GM06990 (cell line): ENCODE measurements at regions not wholly inside any gene's neighbourhood (a gene's known extent, or its start where the extent isn't known, plus 50 kb on each side); places are given as distances from the start of the nearest gene placed in this dataset.

Experiments used
- DNase-seq: peaks from one replicate; pipeline ENCODE4 v3.0.0-alpha.2; 2011; ENCODE audit not compliant: insufficient read length; ENCODE audit errors: extremely low read depth
- H3K27me3 ChIP-seq: replicated peaks from 2 replicates; pipeline ENCODE4 v1.6.0; 2011; ENCODE audit warnings: low read length; ENCODE audit not compliant: control insufficient read depth, insufficient read depth
- H3K36me3 ChIP-seq: 2 replicates; pipeline ENCODE4 v1.5.1; 2011; ENCODE audit warnings: low read length; ENCODE audit not compliant: control insufficient read depth, insufficient read depth
- H3K4me3 ChIP-seq: replicated peaks from 2 replicates; pipeline ENCODE4 v1.5.1; 2011; ENCODE audit warnings: low read depth, mild to moderate bottlenecking, control low read depth, low read length
- TF ChIP-seq, protein P1 (sequence below): IDR thresholded peaks from 2 replicates; pipeline ENCODE4 v1.5.1; 2011; ENCODE audit warnings: low read length, control low read depth, mild to moderate bottlenecking, inconsistent platforms; ENCODE audit not compliant: insufficient read depth, poor library complexity, severe bottlenecking

- no peak overlapping the region for H3K4me3 ChIP-seq
- no peaks in the 10 kb centered on the region for H3K27me3 ChIP-seq
- no peaks in the 10 kb centered on the region for H3K36me3 ChIP-seq
- DNase-seq, result no peak
- TF ChIP-seq, protein P1, sequence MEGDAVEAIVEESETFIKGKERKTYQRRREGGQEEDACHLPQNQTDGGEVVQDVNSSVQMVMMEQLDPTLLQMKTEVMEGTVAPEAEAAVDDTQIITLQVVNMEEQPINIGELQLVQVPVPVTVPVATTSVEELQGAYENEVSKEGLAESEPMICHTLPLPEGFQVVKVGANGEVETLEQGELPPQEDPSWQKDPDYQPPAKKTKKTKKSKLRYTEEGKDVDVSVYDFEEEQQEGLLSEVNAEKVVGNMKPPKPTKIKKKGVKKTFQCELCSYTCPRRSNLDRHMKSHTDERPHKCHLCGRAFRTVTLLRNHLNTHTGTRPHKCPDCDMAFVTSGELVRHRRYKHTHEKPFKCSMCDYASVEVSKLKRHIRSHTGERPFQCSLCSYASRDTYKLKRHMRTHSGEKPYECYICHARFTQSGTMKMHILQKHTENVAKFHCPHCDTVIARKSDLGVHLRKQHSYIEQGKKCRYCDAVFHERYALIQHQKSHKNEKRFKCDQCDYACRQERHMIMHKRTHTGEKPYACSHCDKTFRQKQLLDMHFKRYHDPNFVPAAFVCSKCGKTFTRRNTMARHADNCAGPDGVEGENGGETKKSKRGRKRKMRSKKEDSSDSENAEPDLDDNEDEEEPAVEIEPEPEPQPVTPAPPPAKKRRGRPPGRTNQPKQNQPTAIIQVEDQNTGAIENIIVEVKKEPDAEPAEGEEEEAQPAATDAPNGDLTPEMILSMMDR, result no peak
These were observed 857.1 kb downstream of the TAF11L14 start for GRCh38 chr5:18491349-18491748.

DNA sequence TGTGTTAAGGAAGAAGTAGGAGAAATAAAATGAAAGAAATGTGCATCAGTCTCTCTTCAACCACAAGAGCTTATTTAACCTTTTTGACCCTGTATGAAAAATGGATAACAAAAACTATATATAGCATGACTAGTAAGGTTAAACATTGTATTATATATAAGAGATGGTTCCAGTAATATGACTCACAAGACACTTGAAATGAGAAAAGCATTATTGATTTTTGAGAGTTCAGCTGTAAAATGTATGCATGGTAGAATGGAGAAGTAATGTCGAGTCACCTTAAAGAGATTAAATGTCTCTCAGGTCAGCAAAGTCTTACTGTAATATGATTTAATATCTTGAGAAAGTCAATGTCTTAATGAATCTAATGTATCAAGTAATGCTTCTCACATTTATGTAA lies 860.9 kb downstream of the TAF11L14 start:
- Histone ChIP-seq H3K4me3 (no peak overlapping the region), H3K36me3 (no peaks in the 10 kb centered on the region), H3K27me3 (no peaks in the 10 kb centered on the region)
- TF ChIP-seq, protein P1, result no peak
- no peak for DNase-seq

DNA sequence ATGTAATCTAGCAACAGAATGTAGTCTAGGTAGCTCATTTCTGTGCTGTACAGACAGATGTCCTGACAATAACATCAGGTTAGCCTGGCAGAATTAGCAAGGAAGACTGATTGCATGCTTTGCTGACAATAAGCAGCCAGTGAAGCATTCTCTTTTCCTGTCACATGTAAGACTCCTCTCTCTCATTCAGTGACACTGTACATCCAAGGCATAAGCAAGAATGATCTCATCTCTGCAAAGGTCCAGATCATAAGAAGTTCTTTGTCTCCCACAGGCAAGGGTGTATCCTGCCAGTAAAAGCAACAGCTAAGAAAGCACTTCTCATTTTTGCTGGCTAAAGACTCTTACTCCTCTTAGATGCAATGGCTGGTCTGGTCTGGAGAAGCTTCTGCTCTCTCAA lies 861.8 kb downstream of the TAF11L14 start:
- H3K4me3 ChIP-seq, result no peak overlapping the region
- no peaks in the 10 kb centered on the region for H3K27me3 ChIP-seq
- H3K36me3 ChIP-seq, result no peaks in the 10 kb centered on the region
- TF ChIP-seq, protein P1, result no peak
- DNase-seq, result no peak

GRCh38 chr5:18497089-18497488 lies 862.8 kb downstream of the TAF11L14 start:
- Histone ChIP-seq H3K27me3 (no peaks in the 10 kb centered on the region), H3K36me3 (no peaks in the 10 kb centered on the region), H3K4me3 (no peak overlapping the region)
- no peak for DNase-seq
- TF ChIP-seq, protein P1, result no peak

DNA sequence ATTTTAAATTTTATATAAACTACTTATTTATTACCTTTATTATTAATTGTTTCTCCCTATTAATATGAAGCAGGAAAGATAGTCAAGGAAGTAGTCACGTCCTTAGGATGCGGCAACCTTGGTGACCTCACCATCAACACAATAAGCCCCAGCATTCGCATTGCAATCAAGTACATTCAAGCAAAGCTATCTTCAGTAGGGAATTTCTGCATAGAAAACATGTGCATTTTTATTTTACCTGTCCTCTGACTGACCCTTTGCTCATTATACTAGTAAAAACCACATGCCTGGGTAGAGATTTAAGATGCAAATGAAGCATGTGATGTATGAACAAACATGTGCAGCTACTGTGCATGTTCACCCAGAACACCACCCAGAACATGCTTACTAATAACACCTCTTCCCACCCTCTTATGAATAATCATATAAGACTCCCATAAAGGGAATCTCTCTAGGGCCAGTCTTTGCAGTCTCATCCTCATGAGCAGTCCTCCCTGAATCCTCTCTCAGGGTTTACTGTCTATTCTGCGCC lies 869.6 kb downstream of the TAF11L14 start:
- no peak for DNase-seq
- TF ChIP-seq, protein P1, result no peak
- H3K4me3 ChIP-seq, result no peak overlapping the region
- H3K36me3 ChIP-seq, result no peaks in the 10 kb centered on the region
- no peaks in the 10 kb centered on the region for H3K27me3 ChIP-seq

DNA sequence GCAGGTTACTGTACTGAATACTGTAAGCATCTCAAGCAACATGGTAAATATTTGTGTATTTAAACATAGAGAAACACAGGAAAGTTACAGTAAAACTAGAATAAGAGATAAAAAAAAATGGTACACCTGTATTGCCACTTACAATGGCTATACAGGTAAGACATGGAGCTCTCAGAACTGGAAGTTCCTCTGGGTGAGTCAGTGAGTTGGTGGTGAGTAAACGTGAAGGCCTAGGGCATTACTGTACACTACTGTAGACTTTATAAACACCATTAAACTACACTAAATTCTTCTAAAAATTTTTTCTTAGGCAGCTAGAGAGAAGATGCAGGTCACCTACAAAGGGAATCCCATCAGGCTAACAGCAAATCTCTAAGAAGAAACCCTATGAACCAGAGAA lies 872.9 kb downstream of the TAF11L14 start:
- TF ChIP-seq, protein P1, result no peak
- no peak for DNase-seq
- Histone ChIP-seq H3K36me3 (no peaks in the 10 kb centered on the region), H3K27me3 (no peaks in the 10 kb centered on the region), H3K4me3 (no peak overlapping the region)
